ENCODE measurements at regions not wholly inside any gene's neighbourhood (a gene's known extent, or its start where the extent isn't known, plus 50 kb on each side); places are given as distances from the start of the nearest gene placed in this dataset.

DNA sequence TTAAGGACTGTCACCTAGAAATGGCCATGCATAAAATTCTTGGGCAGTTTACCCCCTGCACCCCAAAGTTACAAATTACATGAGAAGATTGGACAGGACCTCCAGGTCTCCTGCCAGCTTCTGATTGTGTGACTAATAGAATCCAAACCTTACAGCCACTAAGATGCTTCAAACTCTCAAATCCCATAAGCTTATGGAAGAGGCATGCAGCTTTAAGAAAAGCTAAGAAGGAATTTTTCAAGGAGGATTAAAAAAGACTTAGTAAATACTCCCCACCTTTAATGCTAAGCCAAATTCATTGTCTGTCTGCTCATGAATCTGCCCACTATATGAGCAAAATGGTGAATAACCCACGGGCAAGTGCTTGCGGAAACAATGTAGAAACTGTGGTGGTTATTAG, 86.3 kb downstream of the MAIP1 start:
- intact Hi-C loops (cut with DNase I; ENCODE audit: low total_unique reads) = no loop called here
- WGBS, 5 donors = 80 to 92% (median 89%) methylated on average over 2 of the region's 2 CpGs
- DNase-seq = no peak

DNA sequence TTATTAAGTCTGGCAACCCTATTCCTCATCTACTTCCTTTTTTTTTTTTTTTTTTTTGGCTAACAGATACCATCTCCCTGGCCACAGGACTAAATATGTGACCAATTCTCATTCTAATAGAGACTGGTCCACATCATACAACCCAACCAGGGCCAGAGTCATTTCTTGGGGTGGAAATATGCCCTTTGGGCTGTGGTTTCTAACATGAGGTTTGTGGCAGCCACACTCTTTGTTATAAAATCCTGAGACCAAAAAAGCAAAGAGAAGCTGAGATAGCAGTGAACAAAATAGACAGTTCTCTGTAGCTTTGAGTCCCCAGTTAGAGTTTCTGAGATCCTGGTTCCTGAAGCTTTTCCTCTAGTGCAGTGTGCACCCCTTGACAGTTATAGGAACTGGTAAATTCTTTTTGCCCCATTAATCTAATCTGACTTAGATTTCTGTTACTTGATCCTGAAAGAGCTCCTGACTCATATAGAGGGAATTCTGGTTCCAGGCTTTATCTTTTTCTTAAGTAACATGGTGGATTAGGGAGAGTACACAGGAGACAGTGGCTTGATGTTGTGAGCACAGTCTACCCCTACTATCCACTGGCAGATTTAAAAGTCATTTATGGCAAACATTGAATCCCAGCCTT, 86.8 kb downstream of the MAIP1 start:
- Histone ChIP-seq H3K4me3 (no peak overlapping the region), H3K27me3 (replicated peaks in 1 of 7) (no peaks in the 10 kb centered on the region), H3K4me1 (no peaks in the 10 kb centered on the region), H3K36me3 (no peaks in the 10 kb centered on the region), H3K27ac (no peak overlapping the region), H3K9me3 (peaks cover 0 to 33% (median 29%) of the 10 kb centered on the region in 8 donors)
- intact Hi-C loops (cut with DNase I; ENCODE audit: low total_unique reads) = no loop called here
- no peak for TF ChIP-seq POLR2A (IDR thresholded peaks at IDR 0.05)
- TF ChIP-seq POLR2AphosphoS5 (IDR thresholded peaks at IDR 0.05) = no peak
- TF ChIP-seq, protein P1, sequence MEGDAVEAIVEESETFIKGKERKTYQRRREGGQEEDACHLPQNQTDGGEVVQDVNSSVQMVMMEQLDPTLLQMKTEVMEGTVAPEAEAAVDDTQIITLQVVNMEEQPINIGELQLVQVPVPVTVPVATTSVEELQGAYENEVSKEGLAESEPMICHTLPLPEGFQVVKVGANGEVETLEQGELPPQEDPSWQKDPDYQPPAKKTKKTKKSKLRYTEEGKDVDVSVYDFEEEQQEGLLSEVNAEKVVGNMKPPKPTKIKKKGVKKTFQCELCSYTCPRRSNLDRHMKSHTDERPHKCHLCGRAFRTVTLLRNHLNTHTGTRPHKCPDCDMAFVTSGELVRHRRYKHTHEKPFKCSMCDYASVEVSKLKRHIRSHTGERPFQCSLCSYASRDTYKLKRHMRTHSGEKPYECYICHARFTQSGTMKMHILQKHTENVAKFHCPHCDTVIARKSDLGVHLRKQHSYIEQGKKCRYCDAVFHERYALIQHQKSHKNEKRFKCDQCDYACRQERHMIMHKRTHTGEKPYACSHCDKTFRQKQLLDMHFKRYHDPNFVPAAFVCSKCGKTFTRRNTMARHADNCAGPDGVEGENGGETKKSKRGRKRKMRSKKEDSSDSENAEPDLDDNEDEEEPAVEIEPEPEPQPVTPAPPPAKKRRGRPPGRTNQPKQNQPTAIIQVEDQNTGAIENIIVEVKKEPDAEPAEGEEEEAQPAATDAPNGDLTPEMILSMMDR (IDR thresholded peaks at IDR 0.05 in 8 of 11, conservative IDR thresholded peaks at IDR 0.05 in 3 of 11) = no peak
- DNase-seq = no peak

More for the DNA sequence above, 86.3 kb downstream of the MAIP1 start:
- H3K4me1 ChIP-seq = no peaks in the 10 kb centered on the region
- TF ChIP-seq, protein P1 (IDR thresholded peaks at IDR 0.05 in 8 of 11, conservative IDR thresholded peaks at IDR 0.05 in 3 of 11) = no peak
- TF ChIP-seq POLR2AphosphoS5 (IDR thresholded peaks at IDR 0.05) (no peak), POLR2A (IDR thresholded peaks at IDR 0.05) (no peak)
- H3K27me3 ChIP-seq (replicated peaks in 1 of 7) = no peaks in the 10 kb centered on the region
- no peak overlapping the region for H3K27ac ChIP-seq
- no peak overlapping the region for H3K4me3 ChIP-seq
- peaks cover 0 to 29% (median 27%) of the 10 kb centered on the region in 8 donors for H3K9me3 ChIP-seq
- H3K36me3 ChIP-seq = no peaks in the 10 kb centered on the region

GRCh38 chr2:200042944-200043343, 87.6 kb downstream of the MAIP1 start:
- Histone ChIP-seq H3K4me3 (no peak overlapping the region), H3K27me3 (replicated peaks in 1 of 7) (no peaks in the 10 kb centered on the region), H3K9me3 (peaks cover 0 to 33% (median 29%) of the 10 kb centered on the region in 8 donors), H3K27ac (no peak overlapping the region), H3K4me1 (no peaks in the 10 kb centered on the region), H3K36me3 (no peaks in the 10 kb centered on the region)
- TF ChIP-seq POLR2AphosphoS5 (IDR thresholded peaks at IDR 0.05) = no peak
- TF ChIP-seq, protein P1 (IDR thresholded peaks at IDR 0.05 in 8 of 11, conservative IDR thresholded peaks at IDR 0.05 in 3 of 11) = no peak
- TF ChIP-seq POLR2A (IDR thresholded peaks at IDR 0.05) = no peak
- intact Hi-C loops (cut with DNase I; ENCODE audit: low total_unique reads) = no loop called here
- DNase-seq = no peak

DNA sequence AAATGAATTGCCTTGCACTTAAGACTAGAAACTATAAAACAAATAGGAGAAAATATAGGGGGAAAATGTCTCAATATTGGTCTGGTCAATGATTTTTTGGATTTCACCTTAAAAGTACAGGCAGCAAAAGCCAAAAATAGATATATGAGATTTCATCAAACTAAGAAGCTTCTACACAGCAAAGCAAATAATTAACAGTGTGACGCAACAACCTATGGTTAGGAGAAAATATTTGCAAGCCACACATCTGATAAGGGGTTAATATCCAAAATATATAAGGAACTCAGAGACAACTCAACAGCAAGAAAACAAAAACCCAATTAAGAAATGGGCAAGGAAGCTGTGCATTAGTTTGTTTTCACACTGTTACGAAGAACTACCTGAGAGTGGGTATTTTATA, 89.1 kb downstream of the MAIP1 start:
- TF ChIP-seq, protein P1 (IDR thresholded peaks at IDR 0.05 in 8 of 11, conservative IDR thresholded peaks at IDR 0.05 in 3 of 11) = no peak
- TF ChIP-seq POLR2A (IDR thresholded peaks at IDR 0.05) = no peak
- TF ChIP-seq POLR2AphosphoS5 (IDR thresholded peaks at IDR 0.05) = no peak
- no peaks in the 10 kb centered on the region for H3K36me3 ChIP-seq
- DNase-seq = no peak
- H3K9me3 ChIP-seq = peaks cover 0 to 33% (median 29%) of the 10 kb centered on the region in 8 donors
- H3K27me3 ChIP-seq (replicated peaks in 1 of 7) = no peaks in the 10 kb centered on the region
- intact Hi-C loops (cut with DNase I; ENCODE audit: low total_unique reads) = no loop called here
- H3K4me1 ChIP-seq = no peaks in the 10 kb centered on the region
- 88 to 99% (median 95%) methylated on average over 2 of the region's 2 CpGs for WGBS, 5 donors
- H3K4me3 ChIP-seq = no peak overlapping the region
- no peak overlapping the region for H3K27ac ChIP-seq

All from spleen (tissue), 11 donors.